PFSK-1 (cell line): ENCODE measurements at regions not wholly inside any gene's neighbourhood (a gene's known extent, or its start where the extent isn't known, plus 50 kb on each side); places are given as distances from the start of the nearest gene placed in this dataset.

Source experiments
- FOXP2 ChIP-seq: optimal IDR thresholded peaks from 2 replicates; pipeline ENCODE3; 2011; ENCODE audit warnings: borderline replicate concordance, control low read depth, inconsistent platforms; ENCODE audit not compliant: insufficient read depth; ENCODE audit errors: extremely low read length, extremely low read depth
- POLR2AphosphoS5 ChIP-seq: IDR thresholded peaks from 2 replicates; pipeline ENCODE4 v1.6.1; 2012; ENCODE audit warnings: low read depth, mild to moderate bottlenecking, control low read depth, low read length, moderate library complexity
- SIN3A ChIP-seq: IDR thresholded peaks from 2 replicates; pipeline ENCODE4 v1.6.1; 2012; ENCODE audit warnings: mild to moderate bottlenecking, low read length, moderate library complexity, borderline replicate concordance; ENCODE audit not compliant: insufficient read depth
- TAF1 ChIP-seq: IDR thresholded peaks from 2 replicates; pipeline ENCODE4 v1.6.1; 2012; ENCODE audit warnings: low read length, control low read depth, borderline replicate concordance; ENCODE audit not compliant: insufficient read depth
- TF ChIP-seq, protein P1 (sequence below), 2 experiments: IDR thresholded peaks; 2 replicates each; pipeline versions ENCODE4 v1.6.1 to v1.8.0; 2011 to 2012; ENCODE audit warnings: low read depth in 2 of 2, low read length in 2 of 2, control low read depth in 1 of 2, inconsistent platforms in 1 of 2, mild to moderate bottlenecking in 1 of 2, moderate library complexity in 1 of 2; ENCODE audit not compliant: insufficient read depth in 1 of 2

DNA sequence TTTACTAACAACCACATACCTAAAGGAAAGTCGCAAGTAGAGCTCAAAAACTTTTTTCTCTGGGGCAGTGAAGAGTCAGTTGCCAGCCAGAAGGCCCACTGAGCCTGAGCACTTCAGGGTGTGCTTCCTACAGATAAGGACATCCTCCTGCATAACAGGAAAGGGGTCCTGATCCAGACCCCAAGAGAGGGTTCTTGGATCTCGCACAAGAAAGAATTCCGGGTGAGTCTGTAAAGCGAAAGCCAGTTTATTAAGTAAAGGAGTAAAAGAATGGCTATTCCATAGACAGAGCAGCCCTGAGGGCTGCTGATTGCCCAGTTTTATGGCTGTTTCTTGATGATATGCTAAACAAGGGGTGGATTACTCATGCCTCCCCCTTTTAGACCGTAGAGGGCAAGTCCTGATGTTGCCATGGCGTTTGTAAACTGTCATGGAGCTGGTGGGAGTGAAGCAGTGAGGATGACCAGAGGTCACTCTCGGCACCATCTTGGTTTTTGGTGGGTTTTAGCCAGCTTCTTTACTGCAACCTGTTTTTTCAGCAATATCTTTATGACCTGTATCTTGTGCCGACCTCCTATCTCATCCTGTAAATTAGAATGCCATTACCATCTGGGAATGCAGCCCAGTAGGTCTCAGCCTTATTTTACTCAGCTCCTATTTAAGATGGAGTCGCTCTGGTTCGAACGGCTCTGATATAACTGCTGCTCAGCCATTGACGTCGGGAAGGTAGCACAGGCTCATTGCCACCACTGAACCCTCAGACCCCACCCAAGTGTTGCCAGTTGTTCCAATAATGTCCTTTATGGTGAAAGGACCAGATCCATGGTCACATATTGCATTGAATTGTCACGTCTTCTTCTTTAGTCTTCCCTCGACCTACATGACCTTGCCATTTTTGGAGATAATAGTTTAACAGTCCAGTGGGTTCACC, 96.6 kb upstream of the ERRFI1 start:
- TF ChIP-seq, protein P1, sequence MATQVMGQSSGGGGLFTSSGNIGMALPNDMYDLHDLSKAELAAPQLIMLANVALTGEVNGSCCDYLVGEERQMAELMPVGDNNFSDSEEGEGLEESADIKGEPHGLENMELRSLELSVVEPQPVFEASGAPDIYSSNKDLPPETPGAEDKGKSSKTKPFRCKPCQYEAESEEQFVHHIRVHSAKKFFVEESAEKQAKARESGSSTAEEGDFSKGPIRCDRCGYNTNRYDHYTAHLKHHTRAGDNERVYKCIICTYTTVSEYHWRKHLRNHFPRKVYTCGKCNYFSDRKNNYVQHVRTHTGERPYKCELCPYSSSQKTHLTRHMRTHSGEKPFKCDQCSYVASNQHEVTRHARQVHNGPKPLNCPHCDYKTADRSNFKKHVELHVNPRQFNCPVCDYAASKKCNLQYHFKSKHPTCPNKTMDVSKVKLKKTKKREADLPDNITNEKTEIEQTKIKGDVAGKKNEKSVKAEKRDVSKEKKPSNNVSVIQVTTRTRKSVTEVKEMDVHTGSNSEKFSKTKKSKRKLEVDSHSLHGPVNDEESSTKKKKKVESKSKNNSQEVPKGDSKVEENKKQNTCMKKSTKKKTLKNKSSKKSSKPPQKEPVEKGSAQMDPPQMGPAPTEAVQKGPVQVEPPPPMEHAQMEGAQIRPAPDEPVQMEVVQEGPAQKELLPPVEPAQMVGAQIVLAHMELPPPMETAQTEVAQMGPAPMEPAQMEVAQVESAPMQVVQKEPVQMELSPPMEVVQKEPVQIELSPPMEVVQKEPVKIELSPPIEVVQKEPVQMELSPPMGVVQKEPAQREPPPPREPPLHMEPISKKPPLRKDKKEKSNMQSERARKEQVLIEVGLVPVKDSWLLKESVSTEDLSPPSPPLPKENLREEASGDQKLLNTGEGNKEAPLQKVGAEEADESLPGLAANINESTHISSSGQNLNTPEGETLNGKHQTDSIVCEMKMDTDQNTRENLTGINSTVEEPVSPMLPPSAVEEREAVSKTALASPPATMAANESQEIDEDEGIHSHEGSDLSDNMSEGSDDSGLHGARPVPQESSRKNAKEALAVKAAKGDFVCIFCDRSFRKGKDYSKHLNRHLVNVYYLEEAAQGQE (IDR thresholded peaks at IDR 0.05; ENCODE audit: insufficient read depth in 1 of 2, low read depth in 2 of 2, low read length in 2 of 2), result no peak
- TF ChIP-seq POLR2AphosphoS5, result no peak
- TF ChIP-seq TAF1, result no peak
- no peak for TF ChIP-seq SIN3A
- TF ChIP-seq FOXP2, result no peak
